Neural crest cell (in vitro differentiated cells): ENCODE measurements at regions not wholly inside any gene's neighbourhood (a gene's known extent, or its start where the extent isn't known, plus 50 kb on each side); places are given as distances from the start of the nearest gene placed in this dataset.

Source experiments
- DNase-seq: peaks from one replicate; pipeline ENCODE4 v3.0.0; 2021; ENCODE audit warnings: low read depth, mixed read lengths, low spot score
- H3K27ac Mint-ChIP-seq: one replicate; pipeline ENCODE4 v1.8.0; 2021; ENCODE audit warnings: mild to moderate bottlenecking, mixed read lengths; ENCODE audit not compliant: unreplicated experiment
- H3K27me3 Mint-ChIP-seq: 2 replicates; pipeline ENCODE4 v1.8.0; 2021; ENCODE audit warnings: low read depth, mild to moderate bottlenecking, mixed read lengths
- H3K36me3 Mint-ChIP-seq: 2 replicates; pipeline ENCODE4 v1.8.0; 2021; ENCODE audit warnings: low read depth, mild to moderate bottlenecking, mixed read lengths
- H3K4me1 Mint-ChIP-seq: 2 replicates; pipeline ENCODE4 v1.8.0; 2021; ENCODE audit warnings: mixed read lengths
- H3K4me3 Mint-ChIP-seq: one replicate; pipeline ENCODE4 v1.8.0; 2021; ENCODE audit warnings: mild to moderate bottlenecking, mixed read lengths
- H3K9me3 Mint-ChIP-seq: 2 replicates; pipeline ENCODE4 v1.8.0; 2021; ENCODE audit warnings: mixed read lengths
- CTCF ChIP-seq: fragments of 200-600 bp; sonication (generic); conservative IDR thresholded peaks from 2 replicates; pipeline ENCODE4 v1.5.0; 2021; ENCODE audit warnings: antibody characterized with exemption, mild to moderate bottlenecking

GRCh38 chr5:172542651-172543131, 88.4 kb upstream of the SH3PXD2B start:
- DNase-seq: no peak
- Mint-ChIP-seq H3K4me1 (peaks cover 12% of the 10 kb centered on the region), H3K4me3 (no peak overlapping the region), H3K9me3 (no peaks in the 10 kb centered on the region), H3K36me3 (no peaks in the 10 kb centered on the region), H3K27me3 (peaks cover 4% of the 10 kb centered on the region), H3K27ac (no peak overlapping the region)
- no peak for TF ChIP-seq CTCF

GRCh38 chr5:172541773-172542136, 87.4 kb upstream of the SH3PXD2B start:
- no peaks in the 10 kb centered on the region for H3K36me3 Mint-ChIP-seq
- TF ChIP-seq CTCF: no peak
- H3K27me3 Mint-ChIP-seq: peaks cover under 1% of the 10 kb centered on the region
- DNase-seq: no peak
- H3K27ac Mint-ChIP-seq: no peak overlapping the region
- peaks cover 9% of the 10 kb centered on the region for H3K4me1 Mint-ChIP-seq
- no peaks in the 10 kb centered on the region for H3K9me3 Mint-ChIP-seq
- no peak overlapping the region for H3K4me3 Mint-ChIP-seq

GRCh38 chr5:172541099-172541772, 86.9 kb upstream of the SH3PXD2B start:
- H3K27ac Mint-ChIP-seq: peak overlapping the region; percentile 5
- no peak for DNase-seq
- no peak for TF ChIP-seq CTCF
- H3K27me3 Mint-ChIP-seq: no peaks in the 10 kb centered on the region
- no peaks in the 10 kb centered on the region for H3K9me3 Mint-ChIP-seq
- H3K36me3 Mint-ChIP-seq: no peaks in the 10 kb centered on the region
- H3K4me3 Mint-ChIP-seq: no peak overlapping the region
- peaks cover 7% of the 10 kb centered on the region for H3K4me1 Mint-ChIP-seq

- no peak overlapping the region for H3K27ac Mint-ChIP-seq
- DNase-seq: no peak
These were observed 86.0 kb upstream of the SH3PXD2B start for GRCh38 chr5:172540099-172540870.

GRCh38 chr5:172535108-172535445, 80.8 kb upstream of the SH3PXD2B start:
- H3K27ac Mint-ChIP-seq: no peak overlapping the region
- H3K4me3 Mint-ChIP-seq: no peak overlapping the region
- H3K9me3 Mint-ChIP-seq: no peaks in the 10 kb centered on the region
- H3K4me1 Mint-ChIP-seq: no peaks in the 10 kb centered on the region
- no peak for TF ChIP-seq CTCF
- H3K36me3 Mint-ChIP-seq: no peaks in the 10 kb centered on the region
- no peaks in the 10 kb centered on the region for H3K27me3 Mint-ChIP-seq
- DNase-seq: no peak

More at GRCh38 chr5:172540099-172540870, 86.0 kb upstream of the SH3PXD2B start:
- no peaks in the 10 kb centered on the region for H3K36me3 Mint-ChIP-seq
- H3K9me3 Mint-ChIP-seq: no peaks in the 10 kb centered on the region
- H3K4me3 Mint-ChIP-seq: no peak overlapping the region
- H3K27me3 Mint-ChIP-seq: no peaks in the 10 kb centered on the region
- H3K4me1 Mint-ChIP-seq: peaks cover 7% of the 10 kb centered on the region
- no peak for TF ChIP-seq CTCF
